MCF 10A (cell line): ENCODE measurements at regions not wholly inside any gene's neighbourhood (a gene's known extent, or its start where the extent isn't known, plus 50 kb on each side); places are given as distances from the start of the nearest gene placed in this dataset.

Experiments
- BruUV-seq: library from RNA; stranded (reverse); fragments of 400-500 nt; replicated peaks from 2 replicates; lab custom pipeline; 2021; lab: Mats Ljungman, UMichigan
- CTCF ChIA-PET: fragments of 300-600 bp; sonication (Branson Sonifier 250); formaldehyde crosslinking; extraction: SDS; loops from one replicate; lab custom pipeline; 2021; ENCODE audit warnings: antibody characterized with exemption, inconsistent platforms; lab: Yijun Ruan, JAX
- POLR2A ChIA-PET: fragments of 300-600, 350-650 bp; sonication (Branson Sonifier 250); formaldehyde crosslinking; extraction: SDS; loops from one replicate; lab custom pipeline; 2020; ENCODE audit warnings: antibody characterized with exemption, inconsistent platforms; lab: Yijun Ruan, JAX
- DNase-seq: peaks from one replicate; pipeline ENCODE4 v3.0.0-alpha.2; 2018; ENCODE audit not compliant: unreplicated experiment
- H3K27ac Mint-ChIP-seq: one replicate; pipeline ENCODE4 v1.8.0; 2022; ENCODE audit warnings: mild to moderate bottlenecking, low read depth, mixed read lengths; ENCODE audit not compliant: unreplicated experiment
- H3K27me3 Mint-ChIP-seq: one replicate; pipeline ENCODE4 v1.8.0; 2022; ENCODE audit warnings: mixed read lengths; ENCODE audit not compliant: insufficient read depth, unreplicated experiment
- H3K36me3 Mint-ChIP-seq: one replicate; pipeline ENCODE4 v1.8.0; 2022; ENCODE audit warnings: mild to moderate bottlenecking, moderate library complexity, mixed read lengths; ENCODE audit not compliant: insufficient read depth, unreplicated experiment
- H3K4me1 Mint-ChIP-seq: one replicate; pipeline ENCODE4 v1.8.0; 2022; ENCODE audit warnings: mixed read lengths; ENCODE audit not compliant: insufficient read depth, unreplicated experiment
- H3K4me3 Mint-ChIP-seq: one replicate; pipeline ENCODE4 v1.8.0; 2022; ENCODE audit warnings: mild to moderate bottlenecking, moderate library complexity, mixed read lengths; ENCODE audit not compliant: unreplicated experiment
- H3K9me3 Mint-ChIP-seq: one replicate; pipeline ENCODE4 v1.8.0; 2022; ENCODE audit warnings: mixed read lengths; ENCODE audit not compliant: unreplicated experiment
- intact Hi-C: fragments of 100-400 bp; cut with micrococcal nuclease; formaldehyde crosslinking; loops from 2 replicates; pipeline ENCODE4 v1.14.1; 2022
- TF ChIP-seq, protein P1 (sequence below): fragments of 200-600 bp; IDR thresholded peaks from one replicate; pipeline ENCODE4 v1.8.0; 2022; ENCODE audit warnings: antibody characterized with exemption, mild to moderate bottlenecking; ENCODE audit not compliant: unreplicated experiment

DNA sequence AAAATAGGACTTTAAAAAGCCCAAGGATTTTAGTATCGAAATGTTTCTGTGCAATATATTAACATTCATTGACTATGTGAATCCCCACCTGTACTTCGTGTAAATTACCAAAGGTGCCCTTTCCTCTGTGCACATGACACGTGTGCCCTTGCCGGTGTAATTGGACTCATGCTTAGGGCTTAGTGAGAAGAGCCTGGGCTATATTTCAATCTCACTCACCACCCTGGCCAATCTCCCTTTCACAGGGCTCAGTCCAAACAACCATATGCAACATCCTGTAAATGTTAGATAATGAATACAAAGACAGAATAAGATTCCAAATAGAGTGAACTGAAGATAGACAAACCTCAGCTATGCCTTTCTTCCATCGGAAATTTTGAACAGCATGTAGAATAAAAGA lies 564.3 kb downstream of the USP25 start:
- Mint-ChIP-seq H3K9me3 (no peaks in the 10 kb centered on the region), H3K27ac (no peak overlapping the region), H3K36me3 (no peaks in the 10 kb centered on the region), H3K4me3 (no peak overlapping the region), H3K4me1 (no peaks in the 10 kb centered on the region), H3K27me3 (peaks cover 53% of the 10 kb centered on the region)
- POLR2A ChIA-PET: no interaction called here
- TF ChIP-seq, protein P1, sequence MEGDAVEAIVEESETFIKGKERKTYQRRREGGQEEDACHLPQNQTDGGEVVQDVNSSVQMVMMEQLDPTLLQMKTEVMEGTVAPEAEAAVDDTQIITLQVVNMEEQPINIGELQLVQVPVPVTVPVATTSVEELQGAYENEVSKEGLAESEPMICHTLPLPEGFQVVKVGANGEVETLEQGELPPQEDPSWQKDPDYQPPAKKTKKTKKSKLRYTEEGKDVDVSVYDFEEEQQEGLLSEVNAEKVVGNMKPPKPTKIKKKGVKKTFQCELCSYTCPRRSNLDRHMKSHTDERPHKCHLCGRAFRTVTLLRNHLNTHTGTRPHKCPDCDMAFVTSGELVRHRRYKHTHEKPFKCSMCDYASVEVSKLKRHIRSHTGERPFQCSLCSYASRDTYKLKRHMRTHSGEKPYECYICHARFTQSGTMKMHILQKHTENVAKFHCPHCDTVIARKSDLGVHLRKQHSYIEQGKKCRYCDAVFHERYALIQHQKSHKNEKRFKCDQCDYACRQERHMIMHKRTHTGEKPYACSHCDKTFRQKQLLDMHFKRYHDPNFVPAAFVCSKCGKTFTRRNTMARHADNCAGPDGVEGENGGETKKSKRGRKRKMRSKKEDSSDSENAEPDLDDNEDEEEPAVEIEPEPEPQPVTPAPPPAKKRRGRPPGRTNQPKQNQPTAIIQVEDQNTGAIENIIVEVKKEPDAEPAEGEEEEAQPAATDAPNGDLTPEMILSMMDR: no peak
- CTCF ChIA-PET: no interaction called here
- no peak for DNase-seq
- BruUV-seq: no TSS peak
- intact Hi-C loops: no loop called here

DNA sequence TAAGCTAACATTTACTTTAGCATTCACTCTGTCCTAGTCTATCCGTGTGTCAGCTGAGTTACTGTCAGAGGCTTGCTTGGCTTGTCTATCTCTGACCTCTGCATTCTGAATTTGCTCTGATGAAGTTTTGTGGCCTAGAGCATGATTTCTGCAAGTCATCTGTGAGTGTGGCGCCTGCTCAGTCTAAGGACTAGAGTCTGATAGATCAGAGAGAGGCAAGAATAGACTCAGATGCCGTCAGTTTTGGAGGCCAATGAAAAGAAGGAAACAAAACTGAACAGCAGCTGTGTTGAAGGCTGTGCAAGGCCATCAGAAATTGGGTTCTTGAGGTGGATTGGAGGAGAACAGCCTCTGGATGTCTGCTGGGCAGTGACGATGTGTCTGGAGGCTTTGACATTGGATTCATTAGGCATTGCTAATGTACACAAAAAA lies 573.1 kb downstream of the USP25 start:
- DNase-seq: no peak

DNA sequence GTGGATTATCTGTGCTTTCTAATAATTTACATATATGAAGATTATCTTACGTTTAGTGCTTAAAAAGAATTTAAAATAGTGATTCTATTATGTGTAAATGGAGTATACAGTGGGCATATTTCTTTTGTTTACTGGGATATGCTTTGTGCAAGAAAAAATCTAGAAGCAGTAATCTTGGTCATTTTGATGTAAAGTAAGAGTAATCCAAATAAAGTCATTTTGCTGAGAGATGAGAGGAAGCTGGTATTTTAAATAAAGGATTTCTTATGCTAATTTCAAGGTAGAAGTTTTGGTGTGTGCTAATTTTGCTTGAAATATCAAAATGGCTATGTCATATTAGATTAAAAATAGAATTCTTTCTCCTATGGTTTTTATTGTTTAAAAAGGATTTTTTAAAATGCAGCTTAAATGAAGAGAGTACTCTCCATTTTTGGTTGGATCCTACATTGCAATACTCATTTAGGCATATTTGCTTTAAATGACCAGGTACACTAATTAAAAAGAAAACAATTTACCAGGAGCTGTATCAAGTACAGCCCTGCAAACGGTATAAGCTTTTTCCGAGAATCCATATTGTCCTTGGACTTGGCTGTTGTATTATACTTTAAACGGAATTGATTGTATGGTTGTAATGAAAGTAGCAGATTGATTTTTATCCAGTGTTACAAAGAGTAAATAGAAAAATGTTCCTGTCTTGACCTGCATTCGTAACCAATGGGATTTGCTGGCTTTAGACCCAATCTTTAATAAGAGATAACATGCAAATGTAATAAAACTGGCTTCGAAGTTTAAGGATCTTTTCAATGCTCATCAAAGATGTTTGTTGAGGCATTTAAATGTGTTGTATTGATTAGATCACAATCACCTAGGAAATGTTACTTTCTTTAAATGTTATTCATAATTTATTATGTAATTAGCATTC lies 574.7 kb downstream of the USP25 start:
- DNase-seq: no peak
- TF ChIP-seq, protein P1: no peak
- Mint-ChIP-seq H3K4me3 (no peak overlapping the region), H3K36me3 (no peaks in the 10 kb centered on the region), H3K4me1 (no peaks in the 10 kb centered on the region), H3K27me3 (peaks cover 38% of the 10 kb centered on the region), H3K9me3 (no peaks in the 10 kb centered on the region), H3K27ac (no peak overlapping the region)
- intact Hi-C loops: no loop called here
- ChIA-PET CTCF (interaction anchor here (0.6 kb wide), 2 partner anchors 24 to 72 kb away, joined by 3 read pairs; no protein-coding TSS in a partner anchor), POLR2A (no interaction called here)
- no TSS peak for BruUV-seq

More for the DNA sequence above, 573.1 kb downstream of the USP25 start:
- H3K9me3 Mint-ChIP-seq: no peaks in the 10 kb centered on the region
- H3K27me3 Mint-ChIP-seq: peaks cover 44% of the 10 kb centered on the region
- ChIA-PET CTCF (no interaction called here), POLR2A (interaction anchor here (0.7 kb wide), 1 partner anchor 31 kb away, joined by 3 read pairs; no protein-coding TSS in a partner anchor)
- no peak overlapping the region for H3K4me3 Mint-ChIP-seq
- intact Hi-C loops: no loop called here
- H3K27ac Mint-ChIP-seq: no peak overlapping the region
- no peaks in the 10 kb centered on the region for H3K36me3 Mint-ChIP-seq
- no TSS peak for BruUV-seq
- no peaks in the 10 kb centered on the region for H3K4me1 Mint-ChIP-seq
- TF ChIP-seq, protein P1: no peak

DNA sequence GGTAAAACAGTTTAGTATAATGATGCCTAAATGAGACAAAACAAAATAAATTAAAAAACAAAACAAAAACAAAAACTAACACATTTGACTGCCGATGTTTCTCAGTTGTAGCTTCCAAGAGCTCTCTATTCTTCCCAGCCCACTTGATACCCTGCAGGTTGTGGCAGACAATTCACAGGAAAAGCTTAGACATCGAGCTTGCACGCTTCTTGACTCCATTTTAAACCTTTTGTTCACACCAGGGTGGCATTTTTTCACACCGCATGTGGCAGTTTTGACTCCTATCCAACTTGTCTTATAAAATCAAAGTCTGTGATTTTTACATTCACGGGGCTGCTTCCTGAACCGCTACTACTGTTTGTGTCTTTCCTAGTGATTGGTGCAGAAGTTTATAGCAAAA lies 575.9 kb downstream of the USP25 start:
- ChIA-PET CTCF (no interaction called here), POLR2A (no interaction called here)
- Mint-ChIP-seq H3K9me3 (no peaks in the 10 kb centered on the region), H3K4me3 (no peak overlapping the region), H3K27ac (no peak overlapping the region), H3K27me3 (peaks cover 51% of the 10 kb centered on the region), H3K36me3 (no peaks in the 10 kb centered on the region), H3K4me1 (no peaks in the 10 kb centered on the region)
- intact Hi-C loops: no loop called here
- DNase-seq: no peak
- no TSS peak for BruUV-seq
- TF ChIP-seq, protein P1: no peak
